ENCODE measurements at regions not wholly inside any gene's neighbourhood (a gene's known extent, or its start where the extent isn't known, plus 50 kb on each side); places are given as distances from the start of the nearest gene placed in this dataset.

- 93% methylated on average over 4 of the region's 7 CpGs for WGBS (ENCODE audit: insufficient coverage)
- no peak overlapping the region for H3K27ac ChIP-seq (ENCODE audit: low read depth, low read length)
- no peaks in the 10 kb centered on the region for H3K36me3 ChIP-seq (ENCODE audit: control insufficient read depth, insufficient read depth, low read length)
- DNase-seq (ENCODE audit: low read depth in 4 of 6, low spot score in 6 of 6), result no peak
- no peak overlapping the region for H3K4me3 ChIP-seq (ENCODE audit: low read depth, low read length)
- no peaks in the 10 kb centered on the region for H3K9me3 ChIP-seq (ENCODE audit: control insufficient read depth, insufficient read depth, low read length)
- peaks cover 6% of the 10 kb centered on the region for H3K4me1 ChIP-seq (ENCODE audit: control insufficient read depth, insufficient read depth, low read length)
- H3K27me3 ChIP-seq (ENCODE audit: control insufficient read depth, insufficient read depth, low read length), result no peaks in the 10 kb centered on the region
Measured at GRCh38 chr1:234841710-234842231, 231.8 kb upstream of the IRF2BP2 start.

GRCh38 chr1:234841281-234841680 is 231.3 kb upstream of the IRF2BP2 start:
- Histone ChIP-seq H3K36me3 (ENCODE audit: control insufficient read depth, insufficient read depth, low read length) (no peaks in the 10 kb centered on the region), H3K4me3 (ENCODE audit: low read depth, low read length) (no peak overlapping the region), H3K27ac (ENCODE audit: low read depth, low read length) (no peak overlapping the region), H3K9me3 (ENCODE audit: control insufficient read depth, insufficient read depth, low read length) (no peaks in the 10 kb centered on the region), H3K27me3 (ENCODE audit: control insufficient read depth, insufficient read depth, low read length) (no peaks in the 10 kb centered on the region), H3K4me1 (ENCODE audit: control insufficient read depth, insufficient read depth, low read length) (peaks cover 6% of the 10 kb centered on the region)
- DNase-seq (ENCODE audit: low read depth in 4 of 6, low spot score in 6 of 6), result no peak
- WGBS (ENCODE audit: insufficient coverage), result 73% methylated on average over 2 of the region's 3 CpGs

- DNase-seq (ENCODE audit: low read depth in 4 of 6, low spot score in 6 of 6), result no peak
- no CpG with 5 or more reads among the region's 2 CpGs for WGBS (ENCODE audit: insufficient coverage)
- no peaks in the 10 kb centered on the region for H3K36me3 ChIP-seq (ENCODE audit: control insufficient read depth, insufficient read depth, low read length)
- no peak overlapping the region for H3K27ac ChIP-seq (ENCODE audit: low read depth, low read length)
- no peaks in the 10 kb centered on the region for H3K27me3 ChIP-seq (ENCODE audit: control insufficient read depth, insufficient read depth, low read length)
- H3K9me3 ChIP-seq (ENCODE audit: control insufficient read depth, insufficient read depth, low read length), result no peaks in the 10 kb centered on the region
- no peak overlapping the region for H3K4me3 ChIP-seq (ENCODE audit: low read depth, low read length)
- H3K4me1 ChIP-seq (ENCODE audit: control insufficient read depth, insufficient read depth, low read length), result peaks cover 6% of the 10 kb centered on the region
Measured at GRCh38 chr1:234840843-234841242, 230.9 kb upstream of the IRF2BP2 start.

GRCh38 chr1:234840253-234840652 is 230.3 kb upstream of the IRF2BP2 start:
- H3K4me3 ChIP-seq (ENCODE audit: low read depth, low read length), result no peak overlapping the region
- no peaks in the 10 kb centered on the region for H3K36me3 ChIP-seq (ENCODE audit: control insufficient read depth, insufficient read depth, low read length)
- no peaks in the 10 kb centered on the region for H3K27me3 ChIP-seq (ENCODE audit: control insufficient read depth, insufficient read depth, low read length)
- DNase-seq (ENCODE audit: low read depth in 4 of 6, low spot score in 6 of 6), result no peak
- 90% methylated on average over 1 of the region's 2 CpGs for WGBS (ENCODE audit: insufficient coverage)
- H3K9me3 ChIP-seq (ENCODE audit: control insufficient read depth, insufficient read depth, low read length), result no peaks in the 10 kb centered on the region
- H3K4me1 ChIP-seq (ENCODE audit: control insufficient read depth, insufficient read depth, low read length), result peaks cover 6% of the 10 kb centered on the region
- H3K27ac ChIP-seq (ENCODE audit: low read depth, low read length), result no peak overlapping the region

- Histone ChIP-seq H3K9me3 (ENCODE audit: control insufficient read depth, insufficient read depth, low read length) (no peaks in the 10 kb centered on the region), H3K27ac (ENCODE audit: low read depth, low read length) (no peak overlapping the region), H3K27me3 (ENCODE audit: control insufficient read depth, insufficient read depth, low read length) (no peaks in the 10 kb centered on the region), H3K4me3 (ENCODE audit: low read depth, low read length) (no peak overlapping the region), H3K4me1 (ENCODE audit: control insufficient read depth, insufficient read depth, low read length) (peaks cover 6% of the 10 kb centered on the region), H3K36me3 (ENCODE audit: control insufficient read depth, insufficient read depth, low read length) (no peaks in the 10 kb centered on the region)
- 80% methylated on average over 1 of the region's 2 CpGs for WGBS (ENCODE audit: insufficient coverage)
- DNase-seq (ENCODE audit: low read depth in 4 of 6, low spot score in 6 of 6), result no peak
Measured at GRCh38 chr1:234839663-234840062, 229.7 kb upstream of the IRF2BP2 start.

GRCh38 chr1:234838820-234839219 is 228.8 kb upstream of the IRF2BP2 start:
- peaks cover 6% of the 10 kb centered on the region for H3K4me1 ChIP-seq (ENCODE audit: control insufficient read depth, insufficient read depth, low read length)
- H3K27me3 ChIP-seq (ENCODE audit: control insufficient read depth, insufficient read depth, low read length), result no peaks in the 10 kb centered on the region
- no peaks in the 10 kb centered on the region for H3K9me3 ChIP-seq (ENCODE audit: control insufficient read depth, insufficient read depth, low read length)
- no peak overlapping the region for H3K4me3 ChIP-seq (ENCODE audit: low read depth, low read length)
- H3K27ac ChIP-seq (ENCODE audit: low read depth, low read length), result no peak overlapping the region
- no peaks in the 10 kb centered on the region for H3K36me3 ChIP-seq (ENCODE audit: control insufficient read depth, insufficient read depth, low read length)
- no peak for DNase-seq (ENCODE audit: low read depth in 4 of 6, low spot score in 6 of 6)
- WGBS (ENCODE audit: insufficient coverage), result no CpG with 5 or more reads among the region's 1 CpG

GRCh38 chr1:234838182-234838581 is 228.2 kb upstream of the IRF2BP2 start:
- Histone ChIP-seq H3K27ac (ENCODE audit: low read depth, low read length) (no peak overlapping the region), H3K27me3 (ENCODE audit: control insufficient read depth, insufficient read depth, low read length) (no peaks in the 10 kb centered on the region), H3K4me3 (ENCODE audit: low read depth, low read length) (no peak overlapping the region), H3K36me3 (ENCODE audit: control insufficient read depth, insufficient read depth, low read length) (no peaks in the 10 kb centered on the region), H3K9me3 (ENCODE audit: control insufficient read depth, insufficient read depth, low read length) (no peaks in the 10 kb centered on the region), H3K4me1 (ENCODE audit: control insufficient read depth, insufficient read depth, low read length) (peaks cover 6% of the 10 kb centered on the region)
- DNase-seq (ENCODE audit: low read depth in 4 of 6, low spot score in 6 of 6), result no peak
- no CpG with 5 or more reads among the region's 1 CpG for WGBS (ENCODE audit: insufficient coverage)

- H3K4me3 ChIP-seq (ENCODE audit: low read depth, low read length), result no peak overlapping the region
- H3K9me3 ChIP-seq (ENCODE audit: control insufficient read depth, insufficient read depth, low read length), result no peaks in the 10 kb centered on the region
- H3K4me1 ChIP-seq (ENCODE audit: control insufficient read depth, insufficient read depth, low read length), result peaks cover 3% of the 10 kb centered on the region
- H3K27ac ChIP-seq (ENCODE audit: low read depth, low read length), result no peak overlapping the region
- H3K36me3 ChIP-seq (ENCODE audit: control insufficient read depth, insufficient read depth, low read length), result no peaks in the 10 kb centered on the region
- no peak for DNase-seq (ENCODE audit: low read depth in 4 of 6, low spot score in 6 of 6)
- no peaks in the 10 kb centered on the region for H3K27me3 ChIP-seq (ENCODE audit: control insufficient read depth, insufficient read depth, low read length)
Measured at GRCh38 chr1:234837713-234838112, 227.7 kb upstream of the IRF2BP2 start.

- 84% methylated on average over 3 of the region's 8 CpGs for WGBS (ENCODE audit: insufficient coverage)
- Histone ChIP-seq H3K9me3 (ENCODE audit: control insufficient read depth, insufficient read depth, low read length) (no peaks in the 10 kb centered on the region), H3K4me1 (ENCODE audit: control insufficient read depth, insufficient read depth, low read length) (no peaks in the 10 kb centered on the region), H3K27me3 (ENCODE audit: control insufficient read depth, insufficient read depth, low read length) (no peaks in the 10 kb centered on the region), H3K4me3 (ENCODE audit: low read depth, low read length) (no peak overlapping the region), H3K27ac (ENCODE audit: low read depth, low read length) (no peak overlapping the region), H3K36me3 (ENCODE audit: control insufficient read depth, insufficient read depth, low read length) (no peaks in the 10 kb centered on the region)
- peak in 3 of 6 donors; percentile 8 to 69 (median 25) for DNase-seq (ENCODE audit: low read depth in 4 of 6, low spot score in 6 of 6)
Measured at GRCh38 chr1:234836776-234837357, 226.9 kb upstream of the IRF2BP2 start.

GRCh38 chr1:234836045-234836681 is 226.2 kb upstream of the IRF2BP2 start:
- no peaks in the 10 kb centered on the region for H3K4me1 ChIP-seq (ENCODE audit: control insufficient read depth, insufficient read depth, low read length)
- H3K36me3 ChIP-seq (ENCODE audit: control insufficient read depth, insufficient read depth, low read length), result no peaks in the 10 kb centered on the region
- WGBS (ENCODE audit: insufficient coverage), result 79% methylated on average over 4 of the region's 7 CpGs
- no peak overlapping the region for H3K4me3 ChIP-seq (ENCODE audit: low read depth, low read length)
- H3K27me3 ChIP-seq (ENCODE audit: control insufficient read depth, insufficient read depth, low read length), result no peaks in the 10 kb centered on the region
- DNase-seq (ENCODE audit: low read depth in 4 of 6, low spot score in 6 of 6), result no peak
- H3K9me3 ChIP-seq (ENCODE audit: control insufficient read depth, insufficient read depth, low read length), result no peaks in the 10 kb centered on the region
- no peak overlapping the region for H3K27ac ChIP-seq (ENCODE audit: low read depth, low read length)

Measured in spinal cord (tissue), 9 donors.